ENCODE measurements at regions not wholly inside any gene's neighbourhood (a gene's known extent, or its start where the extent isn't known, plus 50 kb on each side); places are given as distances from the start of the nearest gene placed in this dataset.
"Not testable (repeated sequence)": the region's sequence is repeated elsewhere in the genome, so short reads cannot be mapped to it uniquely, and the experiment has no call there.

GRCh38 chrX:40418813-40419195, 162.0 kb upstream of the ATP6AP2 start:
- no peak for DNase-seq (ENCODE audit: low read depth in 3 of 3, low spot score in 2 of 3)

GRCh38 chrX:40418146-40418812, 162.5 kb upstream of the ATP6AP2 start:
- peak in 1 of 3 donors; percentile 30 for DNase-seq (ENCODE audit: low read depth in 3 of 3, low spot score in 2 of 3)

GRCh38 chrX:40415675-40416074, 165.1 kb upstream of the ATP6AP2 start:
- DNase-seq (ENCODE audit: low read depth in 3 of 3, low spot score in 2 of 3) = no peak

GRCh38 chrX:40414335-40414734, 166.4 kb upstream of the ATP6AP2 start:
- DNase-seq (ENCODE audit: low read depth in 3 of 3, low spot score in 2 of 3) = no peak

- no peak for DNase-seq (ENCODE audit: low read depth in 3 of 3, low spot score in 2 of 3)
Observed at GRCh38 chrX:40411340-40412111, 169.2 kb upstream of the ATP6AP2 start.

- DNase-seq (ENCODE audit: low read depth in 3 of 3, low spot score in 2 of 3) = no peak
Observed at GRCh38 chrX:40410859-40411258, 169.9 kb upstream of the ATP6AP2 start.

GRCh38 chrX:40406330-40406859, 174.4 kb upstream of the ATP6AP2 start:
- DNase-seq (ENCODE audit: low read depth in 3 of 3, low spot score in 2 of 3) = no peak

GRCh38 chrX:40405399-40405798, 175.4 kb upstream of the ATP6AP2 start:
- DNase-seq (ENCODE audit: low read depth in 3 of 3, low spot score in 2 of 3) = no peak

- DNase-seq (ENCODE audit: low read depth in 3 of 3, low spot score in 2 of 3) = no peak
Observed at GRCh38 chrX:40403757-40404156, 177.0 kb upstream of the ATP6AP2 start.

- DNase-seq (ENCODE audit: low read depth in 3 of 3, low spot score in 2 of 3) = peak in 1 of 3 donors; percentile 27
Observed at GRCh38 chrX:40402831-40403533, 177.8 kb upstream of the ATP6AP2 start.

- DNase-seq (ENCODE audit: low read depth in 3 of 3, low spot score in 2 of 3) = no peak
Observed at GRCh38 chrX:40395102-40395501, 185.7 kb upstream of the ATP6AP2 start.

GRCh38 chrX:40394302-40394701, 186.5 kb upstream of the ATP6AP2 start:
- no peak for DNase-seq (ENCODE audit: low read depth in 3 of 3, low spot score in 2 of 3)

- DNase-seq (ENCODE audit: low read depth in 3 of 3, low spot score in 2 of 3) = no peak
Observed at GRCh38 chrX:40392599-40392998, 188.2 kb upstream of the ATP6AP2 start.

GRCh38 chrX:40391662-40392061, 189.1 kb upstream of the ATP6AP2 start:
- no peak for DNase-seq (ENCODE audit: low read depth in 3 of 3, low spot score in 2 of 3)

GRCh38 chrX:40389555-40389954, 191.2 kb upstream of the ATP6AP2 start:
- no peak for DNase-seq (ENCODE audit: low read depth in 3 of 3, low spot score in 2 of 3)

GRCh38 chrX:40388441-40388840, 192.3 kb upstream of the ATP6AP2 start:
- no peak for DNase-seq (ENCODE audit: low read depth in 3 of 3, low spot score in 2 of 3)

- not testable (repeated sequence) for DNase-seq (ENCODE audit: low read depth in 3 of 3, low spot score in 2 of 3)
Observed at GRCh38 chrX:40387869-40388268, 192.9 kb upstream of the ATP6AP2 start.

GRCh38 chrX:40387311-40387710, 193.5 kb upstream of the ATP6AP2 start:
- not testable (repeated sequence) for DNase-seq (ENCODE audit: low read depth in 3 of 3, low spot score in 2 of 3)

- no peak for DNase-seq (ENCODE audit: low read depth in 3 of 3, low spot score in 2 of 3)
Observed at GRCh38 chrX:40385682-40386081, 195.1 kb upstream of the ATP6AP2 start.

- DNase-seq (ENCODE audit: low read depth in 3 of 3, low spot score in 2 of 3) = no peak
Observed at GRCh38 chrX:40385256-40385655, 195.5 kb upstream of the ATP6AP2 start.

- no peak for DNase-seq (ENCODE audit: low read depth in 3 of 3, low spot score in 2 of 3)
Observed at GRCh38 chrX:40383969-40384368, 196.8 kb upstream of the ATP6AP2 start.
